PC-9 (cell line): ENCODE measurements at regions not wholly inside any gene's neighbourhood (a gene's known extent, or its start where the extent isn't known, plus 50 kb on each side); places are given as distances from the start of the nearest gene placed in this dataset.

Experiments used
- BruUV-seq: library from RNA; stranded (reverse); fragments of 400-500 nt; replicated peaks from 2 replicates; lab custom pipeline; 2021; lab: Mats Ljungman, UMichigan
- CTCF ChIA-PET: fragments of 300-600 bp; sonication (Branson Sonifier 250); formaldehyde crosslinking; loops from one replicate; lab custom pipeline; 2022; ENCODE audit warnings: antibody characterized with exemption; lab: Charles Lee
- POLR2A ChIA-PET: fragments of 300-600 bp; sonication (Branson Sonifier 250); formaldehyde crosslinking; loops from one replicate; lab custom pipeline; 2022; ENCODE audit warnings: antibody characterized with exemption; ENCODE audit not compliant: unreplicated experiment; lab: Charles Lee
- DNase-seq, 2 experiments: peaks; one replicate each; pipeline versions ENCODE4 v3.0.0 to v3.0.0-alpha.2; 2015 to 2022; ENCODE audit warnings: mixed read lengths in 1 of 2
- H2AFZ ChIP-seq: fragments of 200-600 bp; sonication (generic); 2 replicates; pipeline ENCODE4 v1.8.1; 2017; ENCODE audit warnings: antibody characterized with exemption
- H3F3A ChIP-seq: fragments of 200-600 bp; sonication (generic); 2 replicates; pipeline ENCODE4 v1.8.1; 2017; ENCODE audit warnings: antibody characterized with exemption, mild to moderate bottlenecking, low read depth; ENCODE audit not compliant: insufficient read depth
- H3K27ac ChIP-seq: fragments of 200-600 bp; sonication (generic); 2 replicates; pipeline ENCODE4 v1.6.1; 2016; ENCODE audit warnings: mixed run types
- H3K27me3 ChIP-seq: fragments of 200-600 bp; sonication (generic); 2 replicates; pipeline ENCODE4 v1.6.1; 2016; ENCODE audit warnings: low read depth, mixed run types; ENCODE audit not compliant: insufficient read depth
- H3K36me3 ChIP-seq: fragments of 200-600 bp; sonication (generic); 2 replicates; pipeline ENCODE4 v1.6.1; 2016; ENCODE audit warnings: low read depth, mixed run types
- H3K4me1 ChIP-seq: fragments of 200-600 bp; sonication (generic); replicated peaks from 2 replicates; pipeline ENCODE4 v1.6.1; 2016; ENCODE audit warnings: mixed run types; ENCODE audit not compliant: insufficient read depth
- H3K4me2 ChIP-seq: fragments of 200-600 bp; sonication (generic); 2 replicates; pipeline ENCODE4 v1.6.1; 2017; ENCODE audit warnings: mixed run types
- H3K4me3 ChIP-seq: fragments of 200-600 bp; sonication (generic); 2 replicates; pipeline ENCODE4 v1.6.1; 2016; ENCODE audit warnings: mixed run types
- H3K79me2 ChIP-seq: fragments of 200-600 bp; sonication (generic); 2 replicates; pipeline ENCODE4 v1.6.1; 2017; ENCODE audit warnings: low read depth, mixed run types
- H3K9me2 ChIP-seq: fragments of 200-600 bp; sonication (generic); 2 replicates; pipeline ENCODE4 v1.8.1; 2017; ENCODE audit warnings: mild to moderate bottlenecking; ENCODE audit not compliant: insufficient read depth
- H3K9me3 ChIP-seq: fragments of 200-600 bp; sonication (generic); 2 replicates; pipeline ENCODE4 v1.8.1; 2016; ENCODE audit warnings: low read depth; ENCODE audit not compliant: insufficient read depth
- H4K20me1 ChIP-seq: fragments of 200-600 bp; sonication (generic); 2 replicates; pipeline ENCODE4 v1.8.1; 2017; ENCODE audit not compliant: insufficient read depth
- CTCF ChIP-seq: fragments of 200-600 bp; sonication (generic); conservative IDR thresholded peaks from 2 replicates; pipeline ENCODE4 v1.6.1; 2017; ENCODE audit warnings: mixed run types, antibody characterized with exemption, mild to moderate bottlenecking, moderate library complexity
- EZH2 ChIP-seq: fragments of 200-600 bp; sonication (generic); IDR thresholded peaks from 2 replicates; pipeline ENCODE4 v1.8.0; 2017; ENCODE audit warnings: antibody characterized with exemption, low read depth
- intact Hi-C: fragments of 100-400 bp; cut with micrococcal nuclease; formaldehyde crosslinking; loops from one replicate; pipeline ENCODE4 v1.10.0; 2022; ENCODE audit not compliant: unreplicated experiment

GRCh38 chr10:25849988-25850387 lies 84.0 kb upstream of the MYO3A start:
- TF ChIP-seq CTCF (no peak), EZH2 (no peak)
- Histone ChIP-seq H3F3A (no peaks in the 10 kb centered on the region), H3K27me3 (peaks cover 11% of the 10 kb centered on the region; the same call in 1 of the 2 replicates), H3K4me3 (no peak overlapping the region), H3K4me1 (no peaks in the 10 kb centered on the region), H3K9me2 (no peaks in the 10 kb centered on the region), H3K27ac (no peak overlapping the region), H3K4me2 (no peak overlapping the region), H3K79me2 (no peaks in the 10 kb centered on the region), H2AFZ (no peak overlapping the region), H3K9me3 (no peaks in the 10 kb centered on the region), H3K36me3 (no peaks in the 10 kb centered on the region), H4K20me1 (no peaks in the 10 kb centered on the region)
- CTCF ChIA-PET = no interaction called here
- intact Hi-C loops = no loop called here
- DNase-seq = no peak
- POLR2A ChIA-PET = no interaction called here
- no TSS peak for BruUV-seq

- Histone ChIP-seq H3K36me3 (no peaks in the 10 kb centered on the region), H3K27ac (no peak overlapping the region), H3K79me2 (no peaks in the 10 kb centered on the region), H3F3A (no peaks in the 10 kb centered on the region), H3K9me3 (no peaks in the 10 kb centered on the region), H2AFZ (no peak overlapping the region), H3K4me1 (no peaks in the 10 kb centered on the region), H3K4me3 (no peak overlapping the region), H3K27me3 (peaks cover 11% of the 10 kb centered on the region; the same call in 1 of the 2 replicates), H3K4me2 (no peak overlapping the region), H3K9me2 (no peaks in the 10 kb centered on the region), H4K20me1 (no peaks in the 10 kb centered on the region)
- no peak for DNase-seq
- TF ChIP-seq CTCF (no peak), EZH2 (no peak)
- BruUV-seq = no TSS peak
- ChIA-PET POLR2A (no interaction called here), CTCF (no interaction called here)
- intact Hi-C loops = no loop called here
These were observed 82.5 kb upstream of the MYO3A start for GRCh38 chr10:25851548-25851947.

GRCh38 chr10:25852364-25852941 lies 81.6 kb upstream of the MYO3A start:
- CTCF ChIA-PET = no interaction called here
- Histone ChIP-seq H3K79me2 (no peaks in the 10 kb centered on the region), H3K4me1 (no peaks in the 10 kb centered on the region), H3K4me2 (no peak overlapping the region), H3K9me2 (no peaks in the 10 kb centered on the region), H3K36me3 (no peaks in the 10 kb centered on the region), H3F3A (no peaks in the 10 kb centered on the region), H2AFZ (no peak overlapping the region), H3K27me3 (peaks cover 11% of the 10 kb centered on the region; the same call in 1 of the 2 replicates), H3K27ac (no peak overlapping the region), H4K20me1 (no peaks in the 10 kb centered on the region), H3K4me3 (no peak overlapping the region), H3K9me3 (no peaks in the 10 kb centered on the region)
- intact Hi-C loops = no loop called here
- no peak for DNase-seq
- BruUV-seq = no TSS peak
- POLR2A ChIA-PET = no interaction called here
- TF ChIP-seq CTCF (no peak), EZH2 (no peak)
